ENCODE measurements at regions not wholly inside any gene's neighbourhood (a gene's known extent, or its start where the extent isn't known, plus 50 kb on each side); places are given as distances from the start of the nearest gene placed in this dataset.

DNA sequence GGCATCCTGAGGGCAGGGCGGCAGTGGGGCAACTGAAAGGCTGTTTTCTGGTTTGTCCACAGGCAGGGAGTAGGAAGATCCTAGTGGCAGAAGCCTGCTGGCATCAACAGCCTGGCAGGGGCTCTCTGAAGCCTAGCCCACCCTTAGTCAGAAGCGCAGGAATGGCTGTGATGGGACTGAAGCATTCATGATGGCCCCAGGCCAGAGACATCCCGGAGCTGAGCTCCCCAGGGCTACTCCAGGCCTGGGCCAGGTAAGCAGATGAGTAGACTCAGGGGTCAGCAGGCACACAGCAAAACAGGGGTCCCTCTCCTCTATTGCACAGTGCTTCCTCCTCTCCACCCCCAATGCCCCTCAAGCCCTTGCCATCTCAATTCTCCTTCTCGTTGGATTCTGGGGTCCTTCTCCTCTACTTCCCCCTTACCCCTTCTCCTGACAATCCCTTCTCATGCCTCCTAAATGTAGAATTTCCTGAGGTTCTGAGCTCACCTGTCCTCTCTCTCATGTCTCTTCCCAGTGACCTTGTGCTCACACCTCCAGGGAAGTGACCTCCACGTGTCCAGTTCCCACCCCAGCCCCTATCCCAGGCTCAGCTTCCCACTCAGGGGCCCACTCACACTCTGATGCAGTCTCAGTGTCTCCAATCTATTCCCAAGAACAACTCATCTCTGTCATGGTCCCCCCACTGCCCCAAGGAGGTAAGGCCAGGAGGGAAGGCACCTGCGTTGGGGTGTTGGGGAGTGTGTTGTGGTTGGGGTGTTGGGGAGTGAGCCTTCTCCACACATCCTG lies 158.7 kb upstream of the ZNF507 start:
- H3K9me3 ChIP-seq: no peaks in the 10 kb centered on the region
- 88% methylated on average over 4 to 6 of the region's 6 CpGs for WGBS, 2 donors
- H3K36me3 ChIP-seq: no peaks in the 10 kb centered on the region
- H3K27me3 ChIP-seq: no peaks in the 10 kb centered on the region
- H3K4me1 ChIP-seq: no peaks in the 10 kb centered on the region
- TF ChIP-seq, protein P1, sequence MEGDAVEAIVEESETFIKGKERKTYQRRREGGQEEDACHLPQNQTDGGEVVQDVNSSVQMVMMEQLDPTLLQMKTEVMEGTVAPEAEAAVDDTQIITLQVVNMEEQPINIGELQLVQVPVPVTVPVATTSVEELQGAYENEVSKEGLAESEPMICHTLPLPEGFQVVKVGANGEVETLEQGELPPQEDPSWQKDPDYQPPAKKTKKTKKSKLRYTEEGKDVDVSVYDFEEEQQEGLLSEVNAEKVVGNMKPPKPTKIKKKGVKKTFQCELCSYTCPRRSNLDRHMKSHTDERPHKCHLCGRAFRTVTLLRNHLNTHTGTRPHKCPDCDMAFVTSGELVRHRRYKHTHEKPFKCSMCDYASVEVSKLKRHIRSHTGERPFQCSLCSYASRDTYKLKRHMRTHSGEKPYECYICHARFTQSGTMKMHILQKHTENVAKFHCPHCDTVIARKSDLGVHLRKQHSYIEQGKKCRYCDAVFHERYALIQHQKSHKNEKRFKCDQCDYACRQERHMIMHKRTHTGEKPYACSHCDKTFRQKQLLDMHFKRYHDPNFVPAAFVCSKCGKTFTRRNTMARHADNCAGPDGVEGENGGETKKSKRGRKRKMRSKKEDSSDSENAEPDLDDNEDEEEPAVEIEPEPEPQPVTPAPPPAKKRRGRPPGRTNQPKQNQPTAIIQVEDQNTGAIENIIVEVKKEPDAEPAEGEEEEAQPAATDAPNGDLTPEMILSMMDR (IDR thresholded peaks at IDR 0.05): no peak
- TF ChIP-seq EP300 (IDR thresholded peaks at IDR 0.05): no peak
- no peak for TF ChIP-seq POLR2A (IDR thresholded peaks at IDR 0.05)
- no peak for TF ChIP-seq POLR2AphosphoS5 (IDR thresholded peaks at IDR 0.05)
- H3K27ac ChIP-seq: no peak overlapping the region
- H3K4me3 ChIP-seq: no peak overlapping the region
- ATAC-seq (ENCODE audit: low FRiP score in 2 of 2) (no peak), DNase-seq (no peak)

DNA sequence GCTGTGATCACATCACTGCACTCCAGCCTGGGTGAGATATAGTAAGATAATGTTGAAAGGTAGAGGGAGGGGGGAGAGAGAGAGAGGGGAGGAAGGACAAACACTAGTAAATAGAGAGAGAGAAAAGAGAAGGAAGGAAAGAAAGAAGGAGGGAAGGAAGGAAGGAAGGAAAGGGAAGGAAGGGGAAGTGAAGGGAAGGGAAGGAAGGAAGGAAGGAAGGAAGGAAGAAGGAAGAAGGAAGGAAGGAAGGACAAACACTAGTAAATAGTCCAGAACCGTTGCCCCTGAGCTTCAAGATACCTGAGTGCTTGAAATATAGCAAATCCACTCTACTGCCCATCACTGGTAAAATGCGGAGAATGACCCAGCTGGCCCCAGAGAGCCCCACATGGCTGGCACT lies 156.5 kb upstream of the ZNF507 start:
- TF ChIP-seq POLR2A (IDR thresholded peaks at IDR 0.05) (no peak), EP300 (IDR thresholded peaks at IDR 0.05) (no peak), POLR2AphosphoS5 (IDR thresholded peaks at IDR 0.05) (no peak)
- TF ChIP-seq, protein P1 (IDR thresholded peaks at IDR 0.05): no peak
- H3K9me3 ChIP-seq: no peaks in the 10 kb centered on the region
- no peak overlapping the region for H3K4me3 ChIP-seq
- ATAC-seq (ENCODE audit: low FRiP score in 2 of 2) (no peak), DNase-seq (no peak)
- H3K27me3 ChIP-seq: no peaks in the 10 kb centered on the region
- H3K4me1 ChIP-seq: no peaks in the 10 kb centered on the region
- WGBS, 2 donors: 42 to 49% methylated on average over 2 of the region's 2 CpGs
- H3K27ac ChIP-seq: no peak overlapping the region
- H3K36me3 ChIP-seq: no peaks in the 10 kb centered on the region

DNA sequence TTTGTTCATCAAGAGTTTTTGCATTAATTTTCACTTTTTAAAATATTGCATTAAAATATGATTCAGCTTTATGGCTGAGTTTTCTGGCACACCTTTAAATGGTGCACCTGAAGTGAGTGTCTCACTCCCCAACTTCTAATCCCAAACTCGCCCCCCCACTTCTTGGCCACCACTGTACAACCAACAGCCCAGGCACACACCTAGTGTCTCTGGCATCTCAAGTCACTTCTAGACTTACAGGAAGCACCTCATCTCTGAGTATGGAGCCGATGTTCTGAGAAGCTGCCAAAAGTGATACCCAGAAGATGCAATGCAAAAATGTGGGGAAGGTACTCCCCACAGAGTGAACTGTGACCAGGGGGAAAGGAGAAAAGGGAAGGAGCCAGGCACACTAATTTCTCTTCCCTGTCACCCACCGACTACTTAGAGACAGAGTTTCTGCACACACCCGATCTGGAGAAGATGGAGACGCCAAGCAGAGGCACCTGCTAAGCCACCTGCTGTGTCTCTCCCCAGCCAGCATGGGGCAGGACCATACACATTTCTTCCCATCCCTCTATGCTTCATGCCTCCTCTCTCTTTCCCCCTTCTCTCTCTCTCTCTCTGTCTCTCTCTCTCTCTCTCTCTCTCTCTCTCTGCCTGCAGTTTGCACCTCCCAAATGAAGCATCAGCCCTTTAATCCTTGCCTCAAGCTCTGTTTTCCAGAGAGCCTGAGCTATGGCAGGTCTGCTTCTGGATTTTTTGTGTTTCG lies 155.3 kb upstream of the ZNF507 start:
- 54 to 60% methylated on average over 6 of the region's 6 CpGs for WGBS, 2 donors
- Histone ChIP-seq H3K4me1 (no peaks in the 10 kb centered on the region), H3K27ac (no peak overlapping the region), H3K4me3 (no peak overlapping the region), H3K9me3 (no peaks in the 10 kb centered on the region), H3K27me3 (no peaks in the 10 kb centered on the region), H3K36me3 (no peaks in the 10 kb centered on the region)
- TF ChIP-seq, protein P1 (IDR thresholded peaks at IDR 0.05): no peak
- TF ChIP-seq POLR2AphosphoS5 (IDR thresholded peaks at IDR 0.05): no peak
- TF ChIP-seq EP300 (IDR thresholded peaks at IDR 0.05): no peak
- TF ChIP-seq POLR2A (IDR thresholded peaks at IDR 0.05): no peak
- DNase-seq: no peak
- no peak for ATAC-seq (ENCODE audit: low FRiP score in 2 of 2)

DNA sequence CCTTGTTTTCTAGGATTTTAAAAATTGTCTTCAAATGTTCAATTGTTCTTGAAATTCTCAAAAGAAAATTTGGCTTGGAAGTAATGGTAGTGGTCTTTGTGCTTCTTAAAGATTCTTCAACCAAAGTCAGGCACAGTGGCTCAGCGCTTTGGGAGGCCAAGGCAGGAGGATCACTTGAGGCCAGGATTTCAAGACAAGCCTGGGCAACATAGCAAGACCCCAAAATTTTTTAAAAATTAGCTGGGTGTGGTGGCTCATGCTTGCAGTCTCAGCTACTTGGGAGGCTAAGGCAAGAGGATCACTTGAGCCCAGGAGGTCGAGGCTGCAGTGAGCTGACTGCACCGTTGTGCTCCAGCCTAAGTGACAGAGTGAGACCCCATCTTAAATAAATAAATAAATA lies 153.5 kb upstream of the ZNF507 start:
- DNase-seq (no peak), ATAC-seq (ENCODE audit: low FRiP score in 2 of 2) (no peak)
- no peaks in the 10 kb centered on the region for H3K4me1 ChIP-seq
- H3K4me3 ChIP-seq: no peak overlapping the region
- H3K27ac ChIP-seq: no peak overlapping the region
- H3K27me3 ChIP-seq: no peaks in the 10 kb centered on the region
- H3K36me3 ChIP-seq: no peaks in the 10 kb centered on the region
- H3K9me3 ChIP-seq: no peaks in the 10 kb centered on the region
- WGBS, 2 donors: 92 to 94% methylated on average over 3 of the region's 3 CpGs
- TF ChIP-seq EP300 (IDR thresholded peaks at IDR 0.05) (no peak), POLR2AphosphoS5 (IDR thresholded peaks at IDR 0.05) (no peak), POLR2A (IDR thresholded peaks at IDR 0.05) (no peak)
- TF ChIP-seq, protein P1 (IDR thresholded peaks at IDR 0.05): no peak

All from upper lobe of left lung (tissue), 6 donors.